ENCODE measurements at regions not wholly inside any gene's neighbourhood (a gene's known extent, or its start where the extent isn't known, plus 50 kb on each side); places are given as distances from the start of the nearest gene placed in this dataset.

GRCh38 chr1:30374400-30375070 is 348.9 kb downstream of the MATN1 start:
- Histone ChIP-seq H3K27ac (ENCODE audit: low read length) (no peak overlapping the region), H3K9me3 (ENCODE audit: control insufficient read depth, insufficient read depth, low read length) (no peaks in the 10 kb centered on the region), H3K4me1 (ENCODE audit: control insufficient read depth, insufficient read depth, low read length) (no peaks in the 10 kb centered on the region), H3K27me3 (ENCODE audit: control insufficient read depth, insufficient read depth, low read length) (no peaks in the 10 kb centered on the region), H3K36me3 (ENCODE audit: control insufficient read depth, insufficient read depth, low read length) (no peaks in the 10 kb centered on the region), H3K4me3 (ENCODE audit: low read length) (no peak overlapping the region)
- no CpG with 5 or more reads among the region's 20 CpGs for WGBS (ENCODE audit: insufficient coverage, insufficient read length)
- no peak for DNase-seq (ENCODE audit: low read depth, low spot score)

DNA sequence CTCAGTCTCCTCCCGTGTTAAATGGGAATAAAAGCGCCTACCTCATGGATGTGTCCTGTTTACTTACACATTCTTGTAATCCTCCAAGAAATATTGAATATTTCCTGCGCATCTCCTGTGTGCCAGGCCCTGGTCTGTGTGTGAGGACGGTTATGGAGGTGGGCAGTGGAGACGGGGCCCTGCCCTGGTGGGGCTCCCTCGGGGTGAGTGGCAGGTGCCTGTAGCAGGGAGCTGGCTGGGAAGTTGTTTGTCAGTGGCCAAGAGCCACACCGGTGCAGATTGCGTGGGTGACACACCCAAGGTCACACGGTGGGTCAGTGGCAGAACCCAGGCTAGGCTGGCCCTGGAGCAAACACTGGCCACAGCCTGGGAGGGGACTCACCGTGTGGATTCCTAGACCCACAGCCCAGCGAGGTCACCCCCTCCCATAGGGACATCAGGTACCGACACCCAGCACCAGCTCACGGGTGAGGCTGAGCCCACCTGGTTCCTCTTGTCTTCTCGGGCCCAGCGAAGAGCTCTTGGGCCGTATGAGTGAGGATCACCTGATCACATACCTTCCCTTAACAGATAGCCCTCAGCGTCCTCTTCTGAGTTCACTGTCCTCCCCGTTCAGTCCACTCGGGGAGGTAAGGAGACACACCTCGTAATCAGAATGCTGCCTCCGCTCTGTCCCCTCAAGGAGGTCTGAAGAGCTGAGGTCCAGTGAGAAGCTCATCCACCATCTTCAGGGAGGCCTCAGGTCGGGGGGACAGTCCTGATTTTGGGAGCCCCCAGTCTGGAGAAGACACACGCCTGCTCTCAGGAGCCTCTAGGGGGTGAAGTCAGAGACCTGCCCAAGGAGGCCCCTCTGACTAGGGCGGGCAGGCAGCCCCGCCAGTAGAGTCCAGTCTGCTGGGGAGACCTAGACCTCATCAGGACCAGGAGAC is 349.6 kb downstream of the MATN1 start:
- no peaks in the 10 kb centered on the region for H3K9me3 ChIP-seq (ENCODE audit: control insufficient read depth, insufficient read depth, low read length)
- DNase-seq (ENCODE audit: low read depth, low spot score) = no peak
- WGBS (ENCODE audit: insufficient coverage, insufficient read length) = no CpG with 5 or more reads among the region's 25 CpGs
- H3K4me3 ChIP-seq (ENCODE audit: low read length) = no peak overlapping the region
- no peaks in the 10 kb centered on the region for H3K27me3 ChIP-seq (ENCODE audit: control insufficient read depth, insufficient read depth, low read length)
- no peak overlapping the region for H3K27ac ChIP-seq (ENCODE audit: low read length)
- no peaks in the 10 kb centered on the region for H3K4me1 ChIP-seq (ENCODE audit: control insufficient read depth, insufficient read depth, low read length)
- H3K36me3 ChIP-seq (ENCODE audit: control insufficient read depth, insufficient read depth, low read length) = no peaks in the 10 kb centered on the region

DNA sequence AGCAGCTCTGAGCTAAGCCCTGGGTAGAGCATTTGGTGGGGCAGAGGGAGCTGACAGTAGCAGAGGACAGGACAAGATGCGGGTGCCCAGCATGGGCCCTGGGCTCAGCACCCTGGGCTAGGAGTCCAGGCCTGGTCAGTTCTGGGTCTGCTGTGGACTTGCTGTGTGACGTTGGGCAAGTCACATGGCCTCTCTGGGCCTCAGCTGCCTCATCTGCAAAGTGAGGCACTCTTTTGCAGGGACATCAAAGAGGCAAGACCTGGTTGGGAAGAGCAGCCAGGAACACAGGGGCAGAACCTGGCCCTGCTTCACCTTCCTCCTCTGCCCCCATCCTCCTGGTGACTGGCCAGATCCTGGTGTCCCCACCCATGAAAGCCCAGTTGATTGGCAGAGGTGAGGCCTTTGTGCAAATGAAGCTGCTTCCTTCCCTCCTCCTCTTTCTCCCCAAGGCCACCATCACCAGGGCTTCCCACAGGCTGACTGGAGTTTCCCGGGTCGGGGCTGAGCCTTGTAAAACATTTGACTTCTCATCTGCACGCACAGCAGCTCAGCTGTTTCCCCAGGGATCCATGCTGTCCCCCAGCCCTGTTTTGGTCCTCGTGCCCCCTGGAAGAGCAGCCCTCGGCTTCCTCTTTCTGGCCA is 350.5 kb downstream of the MATN1 start:
- Histone ChIP-seq H3K4me3 (ENCODE audit: low read length) (no peak overlapping the region), H3K27ac (ENCODE audit: low read length) (no peak overlapping the region), H3K9me3 (ENCODE audit: control insufficient read depth, insufficient read depth, low read length) (no peaks in the 10 kb centered on the region), H3K4me1 (ENCODE audit: control insufficient read depth, insufficient read depth, low read length) (no peaks in the 10 kb centered on the region), H3K36me3 (ENCODE audit: control insufficient read depth, insufficient read depth, low read length) (no peaks in the 10 kb centered on the region), H3K27me3 (ENCODE audit: control insufficient read depth, insufficient read depth, low read length) (no peaks in the 10 kb centered on the region)
- no CpG with 5 or more reads among the region's 7 CpGs for WGBS (ENCODE audit: insufficient coverage, insufficient read length)
- DNase-seq (ENCODE audit: low read depth, low spot score) = no peak

DNA sequence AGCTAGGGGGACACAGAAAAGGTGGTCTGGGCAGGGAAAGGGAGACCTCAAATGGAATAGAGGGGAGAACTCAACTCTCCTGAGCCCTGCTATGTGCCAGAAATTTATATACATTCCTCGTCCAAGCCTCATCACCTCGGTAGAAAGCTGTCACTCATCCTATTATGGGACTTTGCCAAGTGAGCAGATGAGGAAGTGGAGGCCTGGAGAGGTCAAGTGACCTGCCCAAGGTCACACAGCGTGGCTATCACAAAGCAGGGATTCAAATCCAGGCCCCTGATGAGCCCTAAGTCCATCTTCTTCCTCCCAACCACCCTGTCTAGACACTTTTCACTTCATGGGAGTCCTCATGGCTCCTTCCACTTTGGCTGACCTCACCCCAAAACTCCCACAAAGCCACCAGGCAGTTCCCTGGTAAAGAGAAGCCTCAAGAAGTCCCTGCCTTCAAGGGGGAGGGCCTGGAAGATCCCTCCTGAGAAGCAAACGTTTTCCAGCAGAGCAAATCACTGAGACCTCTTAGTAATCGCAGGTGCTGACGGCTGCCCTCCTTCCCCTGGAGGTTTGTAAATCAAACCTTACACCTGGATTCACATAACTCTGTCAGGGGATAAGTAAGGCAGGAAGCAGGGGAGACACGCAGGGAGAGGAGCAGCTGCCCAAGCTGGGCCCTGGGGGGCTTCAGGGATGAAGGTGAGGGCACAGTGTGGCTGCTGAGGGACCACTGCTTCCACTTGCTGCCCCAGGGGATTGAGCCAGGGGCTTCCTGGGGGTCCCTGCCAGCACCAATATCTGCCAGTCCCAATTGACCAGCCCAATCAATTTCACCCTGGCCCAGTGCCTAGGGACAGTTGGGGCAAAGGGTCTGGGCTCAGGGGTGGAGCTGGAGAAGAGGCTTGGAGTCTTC is 351.2 kb downstream of the MATN1 start:
- Histone ChIP-seq H3K36me3 (ENCODE audit: control insufficient read depth, insufficient read depth, low read length) (no peaks in the 10 kb centered on the region), H3K4me1 (ENCODE audit: control insufficient read depth, insufficient read depth, low read length) (no peaks in the 10 kb centered on the region), H3K27ac (ENCODE audit: low read length) (no peak overlapping the region), H3K27me3 (ENCODE audit: control insufficient read depth, insufficient read depth, low read length) (no peaks in the 10 kb centered on the region), H3K9me3 (ENCODE audit: control insufficient read depth, insufficient read depth, low read length) (no peaks in the 10 kb centered on the region), H3K4me3 (ENCODE audit: low read length) (no peak overlapping the region)
- no CpG with 5 or more reads among the region's 7 CpGs for WGBS (ENCODE audit: insufficient coverage, insufficient read length)
- DNase-seq (ENCODE audit: low read depth, low spot score) = no peak

DNA sequence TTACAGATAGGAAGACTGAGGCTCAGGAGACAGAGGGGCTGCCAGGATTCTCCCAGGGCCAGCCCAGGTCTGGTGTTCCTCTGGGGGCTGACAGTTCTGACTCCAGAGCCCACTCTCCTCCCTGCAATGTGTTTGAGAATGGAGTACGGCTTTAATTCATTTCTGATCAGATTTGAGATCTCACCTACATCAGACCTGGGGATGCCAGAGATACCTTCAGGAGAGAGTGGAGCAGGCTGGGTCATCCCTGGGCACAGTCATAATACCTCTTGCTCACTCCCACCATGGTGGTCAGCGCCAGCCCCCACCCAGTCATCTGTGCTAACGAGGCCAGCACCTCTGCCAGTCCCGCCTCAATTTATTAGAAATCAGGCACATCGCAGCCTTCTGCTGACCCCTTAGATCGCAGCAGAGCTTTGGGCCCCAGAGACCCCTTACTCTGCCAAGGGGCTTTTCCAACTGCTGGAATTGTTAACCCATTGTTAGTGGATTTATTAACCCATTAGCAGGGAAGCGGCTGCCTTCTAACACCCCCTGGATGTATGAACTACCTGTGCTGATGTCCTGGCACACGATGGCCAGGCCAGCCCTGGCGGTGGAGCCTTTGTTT is 352.1 kb downstream of the MATN1 start:
- H3K9me3 ChIP-seq (ENCODE audit: control insufficient read depth, insufficient read depth, low read length) = no peaks in the 10 kb centered on the region
- no peaks in the 10 kb centered on the region for H3K27me3 ChIP-seq (ENCODE audit: control insufficient read depth, insufficient read depth, low read length)
- DNase-seq (ENCODE audit: low read depth, low spot score) = no peak
- no peaks in the 10 kb centered on the region for H3K4me1 ChIP-seq (ENCODE audit: control insufficient read depth, insufficient read depth, low read length)
- H3K4me3 ChIP-seq (ENCODE audit: low read length) = no peak overlapping the region
- no peaks in the 10 kb centered on the region for H3K36me3 ChIP-seq (ENCODE audit: control insufficient read depth, insufficient read depth, low read length)
- WGBS (ENCODE audit: insufficient coverage, insufficient read length) = no CpG with 5 or more reads among the region's 9 CpGs
- no peak overlapping the region for H3K27ac ChIP-seq (ENCODE audit: low read length)

DNA sequence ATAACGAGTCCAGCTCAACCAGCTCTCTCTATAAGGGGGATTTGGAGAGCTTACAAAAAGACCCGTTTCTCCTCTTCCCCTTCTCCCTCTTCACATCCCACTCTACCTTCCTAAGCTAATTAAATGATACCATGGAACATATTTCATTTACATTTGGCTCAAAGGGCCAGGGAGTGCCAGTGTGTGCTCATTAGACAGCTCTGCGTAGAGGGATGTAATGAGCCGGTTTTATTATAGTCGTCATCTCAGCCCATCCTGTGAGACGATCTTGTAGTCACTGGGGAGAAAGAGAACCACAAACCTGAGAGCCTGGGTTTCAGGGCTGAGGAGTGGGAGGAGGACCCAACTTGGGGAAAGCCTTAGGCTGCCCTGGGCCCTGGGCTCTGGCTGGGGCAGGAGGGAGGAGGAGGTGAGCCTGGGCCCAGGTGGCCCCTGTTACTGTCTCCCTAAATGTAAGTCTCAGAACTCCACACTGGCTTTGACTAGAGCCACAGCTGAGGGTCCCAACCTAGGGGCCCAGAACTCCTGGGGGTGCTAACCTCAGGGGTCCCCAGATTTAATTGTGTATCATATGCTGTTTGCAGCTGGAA is 354.6 kb downstream of the MATN1 start:
- Histone ChIP-seq H3K27me3 (ENCODE audit: control insufficient read depth, insufficient read depth, low read length) (no peaks in the 10 kb centered on the region), H3K4me1 (ENCODE audit: control insufficient read depth, insufficient read depth, low read length) (no peaks in the 10 kb centered on the region), H3K4me3 (ENCODE audit: low read length) (no peak overlapping the region), H3K27ac (ENCODE audit: low read length) (no peak overlapping the region), H3K9me3 (ENCODE audit: control insufficient read depth, insufficient read depth, low read length) (no peaks in the 10 kb centered on the region), H3K36me3 (ENCODE audit: control insufficient read depth, insufficient read depth, low read length) (no peaks in the 10 kb centered on the region)
- no CpG with 5 or more reads among the region's 6 CpGs for WGBS (ENCODE audit: insufficient coverage, insufficient read length)
- DNase-seq (ENCODE audit: low read depth, low spot score) = no peak

DNA sequence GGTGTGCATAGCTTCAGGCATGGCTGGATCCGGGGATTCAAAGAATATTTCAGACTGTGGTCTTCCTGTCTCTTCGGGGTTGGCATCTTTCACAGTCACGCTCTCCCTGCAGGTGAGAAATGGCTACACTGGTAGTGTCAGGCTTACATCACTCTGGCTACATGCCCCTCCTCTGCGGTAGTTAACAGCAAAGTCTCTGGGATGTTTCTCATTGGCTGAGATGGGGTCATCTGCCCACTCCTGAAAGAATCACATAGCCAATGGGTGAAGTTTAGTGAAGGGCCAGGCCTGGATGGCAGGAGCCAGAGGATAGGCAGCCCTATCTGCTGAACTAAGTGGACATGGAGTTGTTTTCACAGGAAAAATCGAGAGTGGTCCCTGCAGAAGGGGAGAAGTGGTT is 356.5 kb downstream of the MATN1 start:
- no peak for DNase-seq (ENCODE audit: low read depth, low spot score)
- Histone ChIP-seq H3K4me1 (ENCODE audit: control insufficient read depth, insufficient read depth, low read length) (no peaks in the 10 kb centered on the region), H3K27ac (ENCODE audit: low read length) (no peak overlapping the region), H3K36me3 (ENCODE audit: control insufficient read depth, insufficient read depth, low read length) (no peaks in the 10 kb centered on the region), H3K9me3 (ENCODE audit: control insufficient read depth, insufficient read depth, low read length) (no peaks in the 10 kb centered on the region), H3K4me3 (ENCODE audit: low read length) (no peak overlapping the region), H3K27me3 (ENCODE audit: control insufficient read depth, insufficient read depth, low read length) (no peaks in the 10 kb centered on the region)
- no CpG with 5 or more reads among the region's 5 CpGs for WGBS (ENCODE audit: insufficient coverage, insufficient read length)

- Histone ChIP-seq H3K27ac (ENCODE audit: low read length) (no peak overlapping the region), H3K4me3 (ENCODE audit: low read length) (no peak overlapping the region), H3K4me1 (ENCODE audit: control insufficient read depth, insufficient read depth, low read length) (no peaks in the 10 kb centered on the region), H3K9me3 (ENCODE audit: control insufficient read depth, insufficient read depth, low read length) (no peaks in the 10 kb centered on the region), H3K36me3 (ENCODE audit: control insufficient read depth, insufficient read depth, low read length) (no peaks in the 10 kb centered on the region), H3K27me3 (ENCODE audit: control insufficient read depth, insufficient read depth, low read length) (no peaks in the 10 kb centered on the region)
- no peak for DNase-seq (ENCODE audit: low read depth, low spot score)
- WGBS (ENCODE audit: insufficient coverage, insufficient read length) = no CpG with 5 or more reads among the region's 4 CpGs
Observed at GRCh38 chr1:30366199-30366598, 357.2 kb downstream of the MATN1 start.

GRCh38 chr1:30365596-30365995 is 357.8 kb downstream of the MATN1 start:
- no CpG with 5 or more reads among the region's 3 CpGs for WGBS (ENCODE audit: insufficient coverage, insufficient read length)
- H3K9me3 ChIP-seq (ENCODE audit: control insufficient read depth, insufficient read depth, low read length) = no peaks in the 10 kb centered on the region
- H3K27me3 ChIP-seq (ENCODE audit: control insufficient read depth, insufficient read depth, low read length) = no peaks in the 10 kb centered on the region
- H3K4me1 ChIP-seq (ENCODE audit: control insufficient read depth, insufficient read depth, low read length) = no peaks in the 10 kb centered on the region
- H3K27ac ChIP-seq (ENCODE audit: low read length) = no peak overlapping the region
- H3K4me3 ChIP-seq (ENCODE audit: low read length) = no peak overlapping the region
- H3K36me3 ChIP-seq (ENCODE audit: control insufficient read depth, insufficient read depth, low read length) = no peaks in the 10 kb centered on the region
- DNase-seq (ENCODE audit: low read depth, low spot score) = no peak
